B cell (primary cell): ENCODE measurements at regions not wholly inside any gene's neighbourhood (a gene's known extent, or its start where the extent isn't known, plus 50 kb on each side); places are given as distances from the start of the nearest gene placed in this dataset.

Source experiments
- EZH2 ChIP-seq: IDR thresholded peaks from 2 replicates; pipeline ENCODE4 v1.6.1; 2012; ENCODE audit warnings: borderline replicate concordance, low read depth, mild to moderate bottlenecking, moderate library complexity, low read length; ENCODE audit not compliant: insufficient read depth, poor library complexity, severe bottlenecking
- TF ChIP-seq, protein P1 (sequence below): fragments of 200-600 bp; IDR thresholded peaks from one replicate; pipeline ENCODE4 v1.8.0; 2022; ENCODE audit warnings: antibody characterized with exemption, mild to moderate bottlenecking

DNA sequence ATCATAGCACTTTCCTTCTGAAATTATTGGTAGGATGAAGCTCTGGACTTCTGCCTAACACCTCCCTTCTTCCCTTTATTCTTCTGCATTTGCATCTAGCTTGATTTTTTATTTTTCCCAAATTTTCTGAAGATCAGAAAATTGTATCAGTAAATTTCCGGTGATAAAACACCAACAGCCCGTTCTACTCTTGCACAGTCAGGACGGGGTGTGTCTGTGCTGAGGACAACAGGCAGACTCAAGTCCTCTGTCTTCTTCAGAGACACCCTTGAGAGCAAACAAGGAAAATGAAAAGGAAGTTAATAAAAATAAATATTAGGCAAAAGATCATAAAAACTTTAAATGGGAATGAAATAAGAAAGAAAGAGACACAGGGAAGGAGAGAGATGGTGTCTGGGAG, 120.7 kb downstream of the ARL4C start:
- TF ChIP-seq, protein P1, sequence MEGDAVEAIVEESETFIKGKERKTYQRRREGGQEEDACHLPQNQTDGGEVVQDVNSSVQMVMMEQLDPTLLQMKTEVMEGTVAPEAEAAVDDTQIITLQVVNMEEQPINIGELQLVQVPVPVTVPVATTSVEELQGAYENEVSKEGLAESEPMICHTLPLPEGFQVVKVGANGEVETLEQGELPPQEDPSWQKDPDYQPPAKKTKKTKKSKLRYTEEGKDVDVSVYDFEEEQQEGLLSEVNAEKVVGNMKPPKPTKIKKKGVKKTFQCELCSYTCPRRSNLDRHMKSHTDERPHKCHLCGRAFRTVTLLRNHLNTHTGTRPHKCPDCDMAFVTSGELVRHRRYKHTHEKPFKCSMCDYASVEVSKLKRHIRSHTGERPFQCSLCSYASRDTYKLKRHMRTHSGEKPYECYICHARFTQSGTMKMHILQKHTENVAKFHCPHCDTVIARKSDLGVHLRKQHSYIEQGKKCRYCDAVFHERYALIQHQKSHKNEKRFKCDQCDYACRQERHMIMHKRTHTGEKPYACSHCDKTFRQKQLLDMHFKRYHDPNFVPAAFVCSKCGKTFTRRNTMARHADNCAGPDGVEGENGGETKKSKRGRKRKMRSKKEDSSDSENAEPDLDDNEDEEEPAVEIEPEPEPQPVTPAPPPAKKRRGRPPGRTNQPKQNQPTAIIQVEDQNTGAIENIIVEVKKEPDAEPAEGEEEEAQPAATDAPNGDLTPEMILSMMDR = no peak
- TF ChIP-seq EZH2 = no peak
